ENCODE measurements at regions not wholly inside any gene's neighbourhood (a gene's known extent, or its start where the extent isn't known, plus 50 kb on each side); places are given as distances from the start of the nearest gene placed in this dataset.
A peak's percentile ranks its signal among the peaks of the same experiment; 100 is the strongest.

GRCh38 chr6:95128439-95128838, 448.9 kb upstream of the MANEA start:
- no peak for TF ChIP-seq CTCF (conservative IDR thresholded peaks at IDR 0.05)
- Histone ChIP-seq H3K4me3 (ENCODE audit: low read length) (no peak overlapping the region), H3K9me3 (ENCODE audit: control insufficient read depth, low read length) (no peaks in the 10 kb centered on the region), H3K9ac (ENCODE audit: extremely low read depth, low read length, poor library complexity, severe bottlenecking) (no peak overlapping the region), H3K27ac (ENCODE audit: low read depth, low read length) (no peak overlapping the region), H3K27me3 (ENCODE audit: control insufficient read depth, insufficient read depth, low read length, poor library complexity, severe bottlenecking) (no peaks in the 10 kb centered on the region), H3K36me3 (ENCODE audit: control insufficient read depth, insufficient read depth, low read length) (no peaks in the 10 kb centered on the region), H3K4me1 (ENCODE audit: control insufficient read depth, insufficient read depth, low read length) (no peaks in the 10 kb centered on the region)
- Mint-ChIP-seq H3K27me3 (ENCODE audit: insufficient read depth) (no peaks in the 10 kb centered on the region), H3K36me3 (ENCODE audit: low read depth) (no peaks in the 10 kb centered on the region), H3K27ac (no peak overlapping the region), H3K4me1 (no peaks in the 10 kb centered on the region), H3K9me3 (no peaks in the 10 kb centered on the region), H3K4me3 (no peak overlapping the region)
- WGBS, 2 experiments (ENCODE audit: insufficient coverage in 1 of 2, insufficient read length in 1 of 2) = 83% methylated on average over 2 of the region's 2 CpGs; no CpG with 5 or more reads in 1 of the 2 experiments
- DNase-seq = no peak

DNA sequence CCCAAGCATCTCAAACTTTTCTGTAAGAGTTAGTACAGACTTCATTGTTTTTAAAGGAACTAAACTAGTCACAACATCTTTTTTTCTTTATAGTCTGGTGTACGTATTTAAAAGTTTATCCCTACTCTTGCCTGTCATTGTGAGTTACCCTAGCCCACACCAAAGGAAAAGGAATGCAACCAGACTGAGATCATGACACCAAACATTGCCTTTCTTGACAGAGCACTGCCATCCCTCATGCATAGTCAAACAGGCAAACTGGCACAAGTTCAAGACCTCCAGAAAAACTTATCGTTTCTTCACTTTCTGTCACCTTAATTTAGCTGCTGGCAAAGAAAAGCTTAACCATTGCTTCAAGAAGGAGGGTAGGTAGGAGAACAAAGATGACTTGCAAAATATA, 448.4 kb upstream of the MANEA start:
- no peak overlapping the region for H3K9ac ChIP-seq (ENCODE audit: extremely low read depth, low read length, poor library complexity, severe bottlenecking)
- Mint-ChIP-seq H3K4me3 (no peak overlapping the region), H3K36me3 (ENCODE audit: low read depth) (no peaks in the 10 kb centered on the region), H3K9me3 (no peaks in the 10 kb centered on the region), H3K27me3 (ENCODE audit: insufficient read depth) (no peaks in the 10 kb centered on the region), H3K27ac (no peak overlapping the region), H3K4me1 (no peaks in the 10 kb centered on the region)
- no peaks in the 10 kb centered on the region for H3K36me3 ChIP-seq (ENCODE audit: control insufficient read depth, insufficient read depth, low read length)
- H3K4me3 ChIP-seq (ENCODE audit: low read length) = no peak overlapping the region
- H3K4me1 ChIP-seq (ENCODE audit: control insufficient read depth, insufficient read depth, low read length) = no peaks in the 10 kb centered on the region
- no peak overlapping the region for H3K27ac ChIP-seq (ENCODE audit: low read depth, low read length)
- no peaks in the 10 kb centered on the region for H3K27me3 ChIP-seq (ENCODE audit: control insufficient read depth, insufficient read depth, low read length, poor library complexity, severe bottlenecking)
- DNase-seq = no peak
- TF ChIP-seq CTCF (conservative IDR thresholded peaks at IDR 0.05) = no peak
- 100% methylated on average over 2 of the region's 2 CpGs; no CpG with 5 or more reads in 1 of the 2 experiments for whole genome bisulfite sequencing, 2 experiments (ENCODE audit: insufficient coverage in 1 of 2, insufficient read length in 1 of 2)
- no peaks in the 10 kb centered on the region for H3K9me3 ChIP-seq (ENCODE audit: control insufficient read depth, low read length)

- no peaks in the 10 kb centered on the region for H3K4me1 ChIP-seq (ENCODE audit: control insufficient read depth, insufficient read depth, low read length)
- Mint-ChIP-seq H3K27me3 (ENCODE audit: insufficient read depth) (no peaks in the 10 kb centered on the region), H3K4me3 (no peak overlapping the region), H3K27ac (no peak overlapping the region), H3K9me3 (no peaks in the 10 kb centered on the region), H3K36me3 (ENCODE audit: low read depth) (no peaks in the 10 kb centered on the region), H3K4me1 (no peaks in the 10 kb centered on the region)
- H3K4me3 ChIP-seq (ENCODE audit: low read length) = no peak overlapping the region
- DNase-seq = no peak
- H3K27me3 ChIP-seq (ENCODE audit: control insufficient read depth, insufficient read depth, low read length, poor library complexity, severe bottlenecking) = no peaks in the 10 kb centered on the region
- TF ChIP-seq CTCF (conservative IDR thresholded peaks at IDR 0.05) = peak; percentile 59
- 53 to 65% methylated on average over 2 to 5 of the region's 5 CpGs for WGBS, 2 experiments (ENCODE audit: insufficient coverage in 1 of 2, insufficient read length in 1 of 2)
- H3K36me3 ChIP-seq (ENCODE audit: control insufficient read depth, insufficient read depth, low read length) = no peaks in the 10 kb centered on the region
- no peak overlapping the region for H3K27ac ChIP-seq (ENCODE audit: low read depth, low read length)
- H3K9me3 ChIP-seq (ENCODE audit: control insufficient read depth, low read length) = no peaks in the 10 kb centered on the region
- no peak overlapping the region for H3K9ac ChIP-seq (ENCODE audit: extremely low read depth, low read length, poor library complexity, severe bottlenecking)
Observed at GRCh38 chr6:95133578-95133977, 443.8 kb upstream of the MANEA start.
